Superior temporal gyrus (tissue), 1 donor: ENCODE measurements at regions not wholly inside any gene's neighbourhood (a gene's known extent, or its start where the extent isn't known, plus 50 kb on each side); places are given as distances from the start of the nearest gene placed in this dataset.

Experiments used
- DNase-seq: peaks from one replicate; pipeline ENCODE4 v3.0.0-alpha.2; 2016; ENCODE audit errors: extremely low spot score

- DNase-seq = no peak
These were observed 488.5 kb upstream of the MDFIC2 start for GRCh38 chr3:70800951-70801350.

DNA sequence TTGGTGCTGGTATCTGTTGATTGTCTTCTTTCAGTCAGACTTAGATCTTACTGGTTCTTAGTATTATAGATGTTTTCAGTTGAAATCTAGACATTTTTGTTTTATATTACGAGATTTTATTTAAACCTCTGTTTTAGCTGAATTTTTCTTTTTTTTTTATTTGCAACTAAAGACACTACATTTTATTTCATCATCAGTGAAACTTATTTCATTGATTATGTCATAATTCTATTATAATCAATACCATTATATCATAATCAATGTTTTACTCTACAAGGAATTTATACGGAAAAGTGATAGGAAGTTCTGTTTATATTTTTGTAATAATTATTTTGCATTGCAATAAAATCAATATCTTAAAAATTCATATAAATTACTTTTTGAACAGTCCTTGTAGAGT, 477.4 kb upstream of the MDFIC2 start:
- DNase-seq = no peak

GRCh38 chr3:70780790-70781189, 468.4 kb upstream of the MDFIC2 start:
- no peak for DNase-seq

- DNase-seq = no peak
These were observed 466.9 kb upstream of the MDFIC2 start for GRCh38 chr3:70779296-70779695.

- DNase-seq = no peak
These were observed 463.6 kb upstream of the MDFIC2 start for GRCh38 chr3:70776081-70776480.

GRCh38 chr3:70775257-70775656, 462.8 kb upstream of the MDFIC2 start:
- DNase-seq = no peak

DNA sequence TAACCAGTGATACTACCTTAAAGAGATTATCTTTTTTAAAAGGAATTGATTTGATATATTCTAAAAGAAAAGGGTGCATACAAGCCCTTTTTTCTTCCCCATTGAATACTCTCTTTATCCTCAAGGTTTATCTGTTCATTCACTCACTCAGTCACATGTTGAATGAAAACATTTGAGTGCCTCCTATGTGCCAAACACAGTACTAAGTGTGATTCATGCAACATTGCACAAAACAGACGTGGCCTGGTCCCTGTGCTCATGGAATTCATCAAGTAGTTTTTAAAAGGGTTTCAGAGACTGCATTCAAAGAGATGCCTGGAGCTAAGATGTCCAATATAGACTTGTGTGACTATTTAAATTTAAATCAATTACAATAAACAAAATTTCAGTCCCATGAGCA, 462.2 kb upstream of the MDFIC2 start:
- no peak for DNase-seq

DNA sequence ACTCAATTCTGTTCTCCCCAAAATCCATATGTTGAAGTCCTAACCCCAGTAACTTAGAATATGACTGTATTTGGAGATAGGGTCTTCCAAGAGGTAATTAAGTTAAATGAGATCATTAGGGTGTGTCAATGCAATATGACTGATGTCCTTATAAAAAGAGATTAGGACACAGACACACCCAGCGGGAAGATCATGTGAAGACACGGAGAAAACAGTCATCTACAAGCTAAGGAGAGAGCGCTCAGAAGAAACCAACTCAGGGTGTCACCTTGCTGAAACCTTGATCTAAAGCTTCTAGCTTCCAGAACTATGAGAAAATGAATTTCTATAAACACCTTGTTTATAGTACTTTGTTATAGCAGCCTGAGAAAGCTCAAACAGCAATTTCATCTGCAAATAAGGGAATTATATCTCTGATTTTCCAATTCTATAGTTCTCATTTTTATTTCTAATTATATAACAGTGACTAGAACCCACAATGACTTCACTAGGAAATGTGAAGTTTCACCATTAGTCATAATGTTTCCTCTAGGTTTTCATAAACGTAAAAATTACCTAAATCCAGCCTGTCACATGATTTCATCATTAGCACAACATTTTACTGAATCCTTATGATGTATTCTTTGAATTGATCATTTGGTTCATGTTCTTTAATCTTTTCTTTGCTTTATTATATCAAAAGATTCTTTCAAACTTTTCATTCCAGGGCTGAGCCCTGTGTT, 459.1 kb upstream of the MDFIC2 start:
- DNase-seq = no peak

GRCh38 chr3:70770650-70771049, 458.2 kb upstream of the MDFIC2 start:
- no peak for DNase-seq

GRCh38 chr3:70766301-70766700, 453.9 kb upstream of the MDFIC2 start:
- no peak for DNase-seq

DNA sequence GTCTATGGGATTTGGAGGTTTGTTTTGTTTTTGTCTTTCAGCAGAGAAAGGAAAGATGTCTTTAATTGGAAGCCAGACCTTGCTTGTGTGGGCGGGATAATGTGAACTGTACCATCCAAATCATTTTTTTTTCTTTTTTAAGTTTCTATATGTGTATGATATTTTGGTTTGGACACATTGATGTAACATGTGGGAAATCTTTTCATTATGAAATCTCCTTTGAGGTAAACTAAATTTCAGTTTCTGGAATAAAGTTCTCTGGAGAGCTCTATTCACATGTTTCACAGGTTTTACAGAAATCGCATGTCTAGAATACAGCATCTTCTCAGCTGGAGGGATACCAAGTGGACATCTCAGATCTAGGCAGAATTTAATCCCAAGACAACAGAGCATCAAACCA, 451.5 kb upstream of the MDFIC2 start:
- DNase-seq = peak; percentile 29

- DNase-seq = no peak
These were observed 445.2 kb upstream of the MDFIC2 start for GRCh38 chr3:70757658-70758057.

- DNase-seq = no peak
These were observed 443.1 kb upstream of the MDFIC2 start for GRCh38 chr3:70755526-70755925.

DNA sequence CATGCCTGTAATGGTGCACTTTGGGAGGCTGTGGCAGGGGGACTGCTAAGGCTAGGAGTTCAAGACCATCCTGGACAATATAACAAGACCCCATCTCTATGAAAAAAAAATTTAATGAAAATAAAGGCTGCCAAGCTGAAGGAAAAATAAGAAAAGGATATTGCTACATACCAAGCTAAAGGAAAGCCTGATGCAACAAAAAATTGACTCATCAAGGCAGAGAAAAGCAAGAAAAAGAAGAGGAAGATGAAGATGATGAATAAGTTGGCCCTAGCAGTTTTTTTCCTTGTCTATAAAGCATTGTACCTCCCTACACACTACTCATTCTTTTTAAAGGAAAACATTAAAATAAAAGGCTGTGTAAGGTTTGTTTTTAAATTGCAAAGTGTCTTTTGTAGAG, 441.9 kb upstream of the MDFIC2 start:
- no peak for DNase-seq

- no peak for DNase-seq
These were observed 441.1 kb upstream of the MDFIC2 start for GRCh38 chr3:70753572-70753971.

- no peak for DNase-seq
These were observed 439.6 kb upstream of the MDFIC2 start for GRCh38 chr3:70752051-70752450.

- DNase-seq = no peak
These were observed 436.7 kb upstream of the MDFIC2 start for GRCh38 chr3:70749122-70749521.

GRCh38 chr3:70748593-70748992, 436.2 kb upstream of the MDFIC2 start:
- DNase-seq = no peak

DNA sequence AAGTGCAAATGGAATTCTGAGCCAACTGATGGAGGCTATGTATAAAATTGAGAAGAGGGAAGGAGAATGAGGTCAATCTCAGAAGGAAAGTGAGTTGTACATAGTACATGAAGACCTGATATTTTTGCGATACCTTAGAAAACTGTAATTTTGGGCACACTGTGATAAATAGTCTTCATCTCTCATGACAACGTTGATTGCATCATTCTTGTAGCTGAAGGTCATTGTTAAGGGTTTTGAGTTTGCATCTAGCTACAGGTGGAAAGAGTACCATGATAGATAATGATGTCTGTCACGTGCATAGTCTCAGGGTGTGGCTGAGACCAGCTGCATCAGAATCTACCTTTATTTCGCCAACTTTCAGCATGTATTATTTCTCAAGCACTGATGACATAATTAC, 435.4 kb upstream of the MDFIC2 start:
- no peak for DNase-seq

DNA sequence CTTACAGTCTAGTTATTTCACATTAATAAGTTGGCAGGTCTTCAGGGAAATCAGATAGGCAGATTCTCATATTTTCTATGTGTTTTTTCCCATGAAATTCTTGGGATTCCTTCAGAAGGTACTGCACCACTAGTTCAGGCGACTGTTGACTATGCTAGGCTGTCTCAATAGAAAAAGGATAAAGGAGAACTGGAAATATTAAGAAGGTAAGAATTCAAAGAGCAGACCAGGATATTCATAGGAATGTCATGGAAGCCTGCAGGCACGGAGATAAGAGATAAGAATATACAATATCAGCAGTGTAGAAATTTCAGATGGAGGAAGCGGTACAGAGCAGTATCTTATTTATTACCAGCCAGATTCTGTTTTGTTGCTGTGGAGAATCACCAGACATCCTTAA, 432.1 kb upstream of the MDFIC2 start:
- DNase-seq = no peak

DNA sequence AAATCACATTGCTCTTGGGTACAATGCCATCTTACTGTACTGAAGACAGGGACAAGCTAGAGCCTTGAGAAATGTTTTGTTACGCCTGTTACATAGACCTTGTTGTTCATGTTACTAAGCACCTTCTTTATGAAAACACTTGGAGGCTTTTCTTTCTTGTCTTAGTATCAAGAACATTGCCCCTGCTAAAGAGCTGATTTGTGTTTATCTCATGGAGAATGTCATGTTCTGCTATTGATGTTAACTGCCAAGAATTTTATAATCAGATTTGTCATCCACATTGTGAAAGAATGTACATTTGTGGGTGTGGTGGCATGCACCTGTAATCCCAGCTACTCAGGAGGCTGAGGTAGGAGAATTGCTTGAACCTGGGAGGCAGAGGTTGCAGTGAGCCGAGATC, 431.3 kb upstream of the MDFIC2 start:
- DNase-seq = no peak

GRCh38 chr3:70742081-70742480, 429.6 kb upstream of the MDFIC2 start:
- DNase-seq = no peak

DNA sequence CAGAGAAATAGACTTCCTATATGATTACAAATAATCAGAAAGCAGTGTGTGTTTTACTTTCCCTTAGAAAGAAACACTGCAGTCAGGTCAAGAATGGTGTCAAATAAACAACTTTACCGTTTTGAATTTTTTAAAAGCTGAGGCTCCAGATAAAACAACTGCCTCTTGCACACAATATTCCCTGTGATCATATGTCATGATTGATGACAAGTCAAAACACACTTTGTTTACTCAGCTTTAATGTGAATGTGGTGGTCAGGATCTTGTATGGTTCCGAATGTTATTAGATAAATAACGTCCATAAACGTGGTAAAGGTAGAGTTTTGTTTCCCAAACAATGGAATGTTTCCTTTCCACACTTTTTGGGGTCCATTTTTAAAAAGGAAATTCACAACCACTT, 428.4 kb upstream of the MDFIC2 start:
- no peak for DNase-seq

- no peak for DNase-seq
These were observed 427.6 kb upstream of the MDFIC2 start for GRCh38 chr3:70740071-70740470.
